ENCODE measurements at regions not wholly inside any gene's neighbourhood (a gene's known extent, or its start where the extent isn't known, plus 50 kb on each side); places are given as distances from the start of the nearest gene placed in this dataset.

- Histone ChIP-seq H2AFZ (no peak overlapping the region), H3K9me3 (ENCODE audit: low read depth) (no peaks in the 10 kb centered on the region), H3K79me2 (no peaks in the 10 kb centered on the region), H4K20me1 (ENCODE audit: insufficient read depth, poor library complexity, severe bottlenecking) (no peaks in the 10 kb centered on the region), H3K27me3 (no peaks in the 10 kb centered on the region), H3K9me2 (replicated peaks; ENCODE audit: insufficient read depth) (no peaks in the 10 kb centered on the region), H3K4me1 (ENCODE audit: insufficient read depth) (no peaks in the 10 kb centered on the region), H3K36me3 (replicated peaks; ENCODE audit: insufficient read depth, low read depth) (no peaks in the 10 kb centered on the region), H3K27ac (no peak overlapping the region), H3K4me3 (no peak overlapping the region), H3K4me2 (no peak overlapping the region)
- TF ChIP-seq EZH2 (IDR thresholded peaks at IDR 0.05; ENCODE audit: borderline replicate concordance) (no peak), EZH2phosphoT487 (IDR thresholded peaks at IDR 0.05; ENCODE audit: low read depth, severe bottlenecking, unreplicated experiment) (no peak), CTCF (IDR thresholded peaks at IDR 0.05; ENCODE audit: poor library complexity) (no peak)
- DNase-seq (ENCODE audit: low spot score), result peak; percentile 17
- 43% methylated on average over 2 of the region's 2 CpGs for WGBS (ENCODE audit: low lambda C conversion rate, missing lambda C conversion rate)
Measured at GRCh38 chr7:125605241-125605640, 675.6 kb upstream of the POT1 start.

GRCh38 chr7:125602441-125602840 is 672.8 kb upstream of the POT1 start:
- Histone ChIP-seq H3K79me2 (no peaks in the 10 kb centered on the region), H3K36me3 (replicated peaks; ENCODE audit: insufficient read depth, low read depth) (no peaks in the 10 kb centered on the region), H3K9me3 (ENCODE audit: low read depth) (no peaks in the 10 kb centered on the region), H3K4me1 (ENCODE audit: insufficient read depth) (no peaks in the 10 kb centered on the region), H2AFZ (no peak overlapping the region), H3K9me2 (replicated peaks; ENCODE audit: insufficient read depth) (no peaks in the 10 kb centered on the region), H3K4me2 (no peak overlapping the region), H3K4me3 (no peak overlapping the region), H3K27ac (no peak overlapping the region), H4K20me1 (ENCODE audit: insufficient read depth, poor library complexity, severe bottlenecking) (no peaks in the 10 kb centered on the region), H3K27me3 (no peaks in the 10 kb centered on the region)
- TF ChIP-seq EZH2 (IDR thresholded peaks at IDR 0.05; ENCODE audit: borderline replicate concordance), result no peak
- no peak for TF ChIP-seq CTCF (IDR thresholded peaks at IDR 0.05; ENCODE audit: poor library complexity)
- TF ChIP-seq EZH2phosphoT487 (IDR thresholded peaks at IDR 0.05; ENCODE audit: low read depth, severe bottlenecking, unreplicated experiment), result no peak
- DNase-seq (ENCODE audit: low spot score), result no peak
- 85% methylated on average over 1 of the region's 1 CpG for WGBS (ENCODE audit: low lambda C conversion rate, missing lambda C conversion rate)

- TF ChIP-seq CTCF (IDR thresholded peaks at IDR 0.05; ENCODE audit: poor library complexity), result no peak
- TF ChIP-seq EZH2 (IDR thresholded peaks at IDR 0.05; ENCODE audit: borderline replicate concordance), result no peak
- no peak for TF ChIP-seq EZH2phosphoT487 (IDR thresholded peaks at IDR 0.05; ENCODE audit: low read depth, severe bottlenecking, unreplicated experiment)
- no peaks in the 10 kb centered on the region for H3K4me1 ChIP-seq (ENCODE audit: insufficient read depth)
- 66% methylated on average over 3 of the region's 3 CpGs for WGBS (ENCODE audit: low lambda C conversion rate, missing lambda C conversion rate)
Measured at GRCh38 chr7:125599387-125599786, 669.8 kb upstream of the POT1 start.

GRCh38 chr7:125592331-125592730 is 662.7 kb upstream of the POT1 start:
- no peak for TF ChIP-seq EZH2 (IDR thresholded peaks at IDR 0.05; ENCODE audit: borderline replicate concordance)
- no peak for TF ChIP-seq CTCF (IDR thresholded peaks at IDR 0.05; ENCODE audit: poor library complexity)
- TF ChIP-seq EZH2phosphoT487 (IDR thresholded peaks at IDR 0.05; ENCODE audit: low read depth, severe bottlenecking, unreplicated experiment), result no peak
- Histone ChIP-seq H3K36me3 (replicated peaks; ENCODE audit: insufficient read depth, low read depth) (no peaks in the 10 kb centered on the region), H3K4me3 (no peak overlapping the region), H3K9me2 (replicated peaks; ENCODE audit: insufficient read depth) (no peaks in the 10 kb centered on the region), H3K27ac (no peak overlapping the region), H4K20me1 (ENCODE audit: insufficient read depth, poor library complexity, severe bottlenecking) (no peaks in the 10 kb centered on the region), H2AFZ (no peak overlapping the region), H3K4me2 (no peak overlapping the region), H3K4me1 (ENCODE audit: insufficient read depth) (no peaks in the 10 kb centered on the region), H3K79me2 (no peaks in the 10 kb centered on the region), H3K9me3 (ENCODE audit: low read depth) (no peaks in the 10 kb centered on the region), H3K27me3 (no peaks in the 10 kb centered on the region)
- DNase-seq (ENCODE audit: low spot score), result no peak
- 88% methylated on average over 6 of the region's 6 CpGs for WGBS (ENCODE audit: low lambda C conversion rate, missing lambda C conversion rate)

More at GRCh38 chr7:125599387-125599786, 669.8 kb upstream of the POT1 start:
- Histone ChIP-seq H3K9me3 (ENCODE audit: low read depth) (no peaks in the 10 kb centered on the region), H3K9me2 (replicated peaks; ENCODE audit: insufficient read depth) (no peaks in the 10 kb centered on the region), H3K79me2 (no peaks in the 10 kb centered on the region), H2AFZ (no peak overlapping the region), H3K27me3 (no peaks in the 10 kb centered on the region), H3K27ac (no peak overlapping the region), H4K20me1 (ENCODE audit: insufficient read depth, poor library complexity, severe bottlenecking) (no peaks in the 10 kb centered on the region), H3K4me2 (no peak overlapping the region), H3K4me3 (no peak overlapping the region), H3K36me3 (replicated peaks; ENCODE audit: insufficient read depth, low read depth) (no peaks in the 10 kb centered on the region)
- no peak for DNase-seq (ENCODE audit: low spot score)

Data from hepatocyte (in vitro differentiated cells).